IMR-90 (cell line): ENCODE measurements at regions not wholly inside any gene's neighbourhood (a gene's known extent, or its start where the extent isn't known, plus 50 kb on each side); places are given as distances from the start of the nearest gene placed in this dataset.

Source experiments
- ATAC-seq: fragments of 200-7000 bp; cut with Tn5 transposase; 2 replicates; pipeline ENCODE4 v1.9.1; 2020; ENCODE audit warnings: low read depth, mild to moderate bottlenecking, moderate library complexity
- BruUV-seq: library from RNA; stranded (reverse); fragments of 400-500 nt; replicated peaks from 2 replicates; lab custom pipeline; 2021; lab: Mats Ljungman, UMichigan
- CTCF ChIA-PET: fragments of 300-600 bp; formaldehyde crosslinking; extraction: SDS; loops from one replicate; lab custom pipeline; 2021; ENCODE audit warnings: antibody characterized with exemption; lab: Yijun Ruan, JAX
- POLR2A ChIA-PET: fragments of 300-600 bp; sonication (Branson Sonifier 250); formaldehyde crosslinking; loops from one replicate; lab custom pipeline; 2022; ENCODE audit warnings: antibody characterized with exemption; ENCODE audit not compliant: unreplicated experiment; lab: Charles Lee
- DNase-seq: peaks from one replicate; pipeline ENCODE4 v3.0.0; 2013
- H2AFZ ChIP-seq: replicated peaks from 2 replicates; pipeline ENCODE3; 2013; ENCODE audit warnings: low read length, mild to moderate bottlenecking; ENCODE audit not compliant: poor library complexity
- H2AK5ac ChIP-seq: 2 replicates; pipeline ENCODE4 v1.6.1; 2013; ENCODE audit warnings: low read depth, low read length, inconsistent platforms
- H2AK9ac ChIP-seq: replicated peaks from 2 replicates; pipeline ENCODE3; 2013; ENCODE audit warnings: mild to moderate bottlenecking, low read depth, low read length, moderate library complexity; ENCODE audit not compliant: poor library complexity
- H2BK120ac ChIP-seq: 2 replicates; pipeline ENCODE4 v1.6.1; 2013; ENCODE audit warnings: low read depth, low read length, inconsistent platforms
- H2BK15ac ChIP-seq: 3 replicates; pipeline ENCODE4 v1.6.1; 2013; ENCODE audit warnings: low read depth, low read length, inconsistent platforms
- H2BK20ac ChIP-seq: 2 replicates; pipeline ENCODE4 v1.6.1; 2013; ENCODE audit warnings: low read depth, mild to moderate bottlenecking, inconsistent platforms, low read length, moderate library complexity
- H2BK5ac ChIP-seq: 2 replicates; pipeline ENCODE4 v1.6.1; 2013; ENCODE audit warnings: mild to moderate bottlenecking, low read depth, low read length, inconsistent platforms; ENCODE audit not compliant: poor library complexity, severe bottlenecking
- H3K14ac ChIP-seq: replicated peaks from 2 replicates; pipeline ENCODE4 v1.6.1; 2013; ENCODE audit warnings: low read depth, low read length, inconsistent platforms
- H3K18ac ChIP-seq: 2 replicates; pipeline ENCODE4 v1.6.1; 2013; ENCODE audit warnings: low read depth, low read length, control low read depth
- H3K23ac ChIP-seq: 2 replicates; pipeline ENCODE4 v1.6.1; 2013; ENCODE audit warnings: low read depth, low read length, inconsistent platforms
- H3K27ac ChIP-seq: 2 replicates; pipeline ENCODE4 v1.5.1; 2013; ENCODE audit warnings: mild to moderate bottlenecking, control low read depth, low read length; ENCODE audit not compliant: insufficient read depth
- H3K27me3 ChIP-seq: 2 replicates; pipeline ENCODE4 v1.6.1; 2013; ENCODE audit warnings: low read length; ENCODE audit not compliant: control insufficient read depth, insufficient read depth
- H3K36me3 ChIP-seq: 2 replicates; pipeline ENCODE4 v1.6.1; 2013; ENCODE audit warnings: low read length, mixed read lengths; ENCODE audit not compliant: control insufficient read depth, insufficient read depth
- H3K4ac ChIP-seq: 2 replicates; pipeline ENCODE4 v1.6.1; 2013; ENCODE audit warnings: low read depth, low read length, inconsistent platforms
- H3K4me1 ChIP-seq: 2 replicates; pipeline ENCODE4 v1.6.1; 2013; ENCODE audit warnings: low read length, mixed read lengths; ENCODE audit not compliant: control insufficient read depth, insufficient read depth
- H3K4me2 ChIP-seq: 2 replicates; pipeline ENCODE4 v1.6.1; 2013; ENCODE audit warnings: low read depth, mild to moderate bottlenecking, control low read depth, low read length, moderate library complexity
- H3K4me3 ChIP-seq: 2 replicates; pipeline ENCODE4 v1.5.1; 2013; ENCODE audit warnings: low read depth, mild to moderate bottlenecking, control low read depth, low read length, moderate library complexity; ENCODE audit not compliant: insufficient read depth
- H3K56ac ChIP-seq: 2 replicates; pipeline ENCODE4 v1.6.1; 2013; ENCODE audit warnings: low read length, inconsistent platforms; ENCODE audit not compliant: insufficient read depth; ENCODE audit errors: extremely low read depth
- H3K79me1 ChIP-seq, 2 experiments: 2 replicates each; pipeline ENCODE4 v1.6.1; 2013; ENCODE audit warnings: low read length in 2 of 2, inconsistent platforms in 1 of 2, low read depth in 1 of 2
- H3K9ac ChIP-seq: 2 replicates; pipeline ENCODE4 v1.6.1; 2013; ENCODE audit warnings: low read depth, low read length, control low read depth
- H3K9me1 ChIP-seq: 2 replicates; pipeline ENCODE4 v1.6.1; 2013; ENCODE audit warnings: low read length, inconsistent platforms; ENCODE audit not compliant: insufficient read depth
- H3K9me3 ChIP-seq: 2 replicates; pipeline ENCODE4 v1.6.1; 2013; ENCODE audit warnings: low read length; ENCODE audit not compliant: control insufficient read depth, insufficient read depth
- H4K20me1 ChIP-seq: 2 replicates; pipeline ENCODE4 v1.6.1; 2013; ENCODE audit warnings: low read length, inconsistent platforms; ENCODE audit not compliant: insufficient read depth
- H4K5ac ChIP-seq: 2 replicates; pipeline ENCODE4 v1.6.1; 2013; ENCODE audit warnings: mild to moderate bottlenecking, low read depth, low read length, control low read depth
- H4K8ac ChIP-seq, 2 experiments: 2 replicates each; pipeline ENCODE4 v1.6.1; 2013; ENCODE audit warnings: low read depth in 2 of 2, low read length in 2 of 2, control low read depth in 1 of 2, inconsistent platforms in 1 of 2
- H4K91ac ChIP-seq: 2 replicates; pipeline ENCODE4 v1.6.1; 2013; ENCODE audit warnings: low read depth, low read length, inconsistent platforms; ENCODE audit not compliant: insufficient read depth
- BHLHE40 ChIP-seq: fragments of 150-350 bp; IDR thresholded peaks from 2 replicates; pipeline ENCODE4 v1.6.1; 2016; ENCODE audit warnings: mild to moderate bottlenecking, low read depth, low read length
- CEBPB ChIP-seq: IDR thresholded peaks from 2 replicates; pipeline ENCODE4 v1.6.1; 2012; ENCODE audit warnings: low read depth, low read length, improper control_type of control experiment
- CHD1 ChIP-seq: IDR thresholded peaks from 2 replicates; pipeline ENCODE4 v1.6.1; 2012; ENCODE audit warnings: low read depth, low read length, improper control_type of control experiment
- CTCF ChIP-seq: conservative IDR thresholded peaks from 2 replicates; pipeline ENCODE4 v1.5.1; 2012; ENCODE audit warnings: mild to moderate bottlenecking, low read depth, low read length, improper control_type of control experiment
- FOS ChIP-seq: fragments of 150-350 bp; IDR thresholded peaks from 2 replicates; pipeline ENCODE4 v1.6.1; 2016; ENCODE audit warnings: low read depth, low read length
- MAFK ChIP-seq: IDR thresholded peaks from 2 replicates; pipeline ENCODE4 v1.6.1; 2012; ENCODE audit warnings: low read depth, low read length, improper control_type of control experiment
- MAZ ChIP-seq: IDR thresholded peaks from 2 replicates; pipeline ENCODE4 v1.6.1; 2012; ENCODE audit warnings: low read depth, mild to moderate bottlenecking, low read length, improper control_type of control experiment, moderate library complexity, borderline replicate concordance
- MXI1 ChIP-seq: IDR thresholded peaks from 2 replicates; pipeline ENCODE4 v1.6.1; 2012; ENCODE audit warnings: low read depth, mild to moderate bottlenecking, low read length, moderate library complexity, borderline replicate concordance
- NFE2L2 ChIP-seq: fragments of 150-350 bp; IDR thresholded peaks from 2 replicates; pipeline ENCODE4 v1.6.1; 2016; ENCODE audit warnings: low read depth, mild to moderate bottlenecking, low read length
- POLR2A ChIP-seq: IDR thresholded peaks from 2 replicates; pipeline ENCODE4 v1.6.1; 2012; ENCODE audit warnings: mild to moderate bottlenecking, low read depth, low read length
- RAD21 ChIP-seq: IDR thresholded peaks from 2 replicates; pipeline ENCODE4 v1.6.1; 2012; ENCODE audit warnings: low read length, improper control_type of control experiment
- RCOR1 ChIP-seq: IDR thresholded peaks from 2 replicates; pipeline ENCODE4 v1.6.1; 2012; ENCODE audit warnings: mild to moderate bottlenecking, low read length, improper control_type of control experiment; ENCODE audit not compliant: insufficient replicate concordance
- RFX5 ChIP-seq: IDR thresholded peaks from 2 replicates; pipeline ENCODE4 v1.8.0; 2012; ENCODE audit warnings: low read depth, mild to moderate bottlenecking, low read length, moderate library complexity
- SMC3 ChIP-seq: fragments of 150-350 bp; IDR thresholded peaks from 2 replicates; pipeline ENCODE4 v1.6.1; 2016; ENCODE audit warnings: low read depth, mild to moderate bottlenecking, antibody characterized with exemption, low read length, moderate library complexity
- USF2 ChIP-seq: fragments of 150-350 bp; IDR thresholded peaks from 2 replicates; pipeline ENCODE4 v1.6.1; 2017; ENCODE audit warnings: mild to moderate bottlenecking, antibody characterized with exemption, low read length, low read depth
- WGBS, 2 experiments: methylation state at CpG; one replicate each; pipeline versions ENCODE4 v1.1.5 to v1.1.7; 2013; ENCODE audit warnings: missing lambda C conversion rate in 2 of 2; ENCODE audit not compliant: insufficient read length in 1 of 2; ENCODE audit errors: extremely low coverage in 2 of 2; 5-methylcytosine and 5-hydroxymethylcytosine counted together
- dilution Hi-C: fragments of 300-500 bp; cut with HindIII; formaldehyde crosslinking; loops from one replicate; pipeline ENCODE4 v1.14.3; 2018; ENCODE audit warnings: low sequenced_read_pairs; ENCODE audit not compliant: unreplicated experiment
- in situ Hi-C: fragments of 300-500 bp; cut with MboI; formaldehyde crosslinking; loops from 3 replicates; pipeline ENCODE4 v1.14.3; 2019; ENCODE audit warnings: low sequenced_read_pairs, inconsistent platforms, mixed read lengths
- intact Hi-C: fragments of 100-400 bp; cut with micrococcal nuclease; formaldehyde crosslinking; loops from 2 replicates; pipeline ENCODE4 v1.10.0; 2022
- TF ChIP-seq, protein P1 (sequence below): fragments of 150-350 bp; IDR thresholded peaks from 2 replicates; pipeline ENCODE4 v1.6.1; 2016; ENCODE audit warnings: low read depth, mild to moderate bottlenecking, low read length, moderate library complexity, borderline replicate concordance

DNA sequence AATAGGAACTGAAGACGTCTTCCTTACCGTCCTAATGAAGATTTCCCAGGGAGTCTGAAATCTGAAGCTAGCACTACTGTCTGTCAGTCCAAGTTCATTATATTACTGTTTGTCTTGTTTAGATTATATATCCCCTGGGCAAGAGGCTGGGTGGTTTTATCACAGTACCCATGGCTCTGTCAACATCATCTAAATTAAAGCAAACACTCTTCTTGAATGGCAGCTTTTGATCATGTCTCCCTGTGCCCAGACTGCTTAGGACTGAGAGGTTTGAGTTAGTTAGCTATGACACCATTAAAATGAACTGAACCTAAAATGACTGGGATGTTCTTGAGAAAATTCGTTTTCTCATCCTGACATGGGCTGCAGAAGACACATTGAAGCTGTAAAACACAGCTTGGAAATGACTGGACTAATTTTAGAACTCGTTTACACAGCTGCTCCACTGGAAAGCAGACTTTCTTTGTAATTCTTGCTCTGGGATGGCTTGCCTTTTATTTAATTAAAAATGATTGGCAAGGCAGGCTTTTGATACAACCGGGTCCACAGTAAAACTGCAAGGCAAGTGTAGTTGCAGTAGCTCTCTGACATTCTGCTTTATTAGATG is 243.5 kb downstream of the MFSD1 start:
- Histone ChIP-seq H2BK120ac (no peak overlapping the region), H4K20me1 (no peaks in the 10 kb centered on the region), H3K56ac (no peak overlapping the region), H3K9me1 (no peaks in the 10 kb centered on the region), H3K27me3 (no peaks in the 10 kb centered on the region), H2BK15ac (no peak overlapping the region), H4K8ac (no peak overlapping the region), H2BK5ac (no peak overlapping the region), H2AFZ (no peak overlapping the region), H3K9me3 (no peaks in the 10 kb centered on the region), H2BK20ac (no peak overlapping the region), H3K14ac (no peak overlapping the region), H2AK5ac (no peak overlapping the region), H2AK9ac (no peak overlapping the region), H3K36me3 (no peaks in the 10 kb centered on the region), H3K4ac (no peak overlapping the region), H3K4me2 (no peak overlapping the region), H3K79me1 (no peaks in the 10 kb centered on the region), H4K91ac (no peak overlapping the region), H3K4me3 (no peak overlapping the region), H3K23ac (no peak overlapping the region), H3K18ac (no peak overlapping the region), H3K27ac (no peak overlapping the region), H3K9ac (no peak overlapping the region), H4K5ac (no peak overlapping the region), H3K4me1 (no peaks in the 10 kb centered on the region)
- CTCF ChIA-PET, result interaction anchor here (0.7 kb wide), 1 partner anchor 287 kb away, joined by 3 read pairs; no protein-coding TSS in a partner anchor
- dilution Hi-C loops, result no loop called here
- POLR2A ChIA-PET, result no interaction called here
- TF ChIP-seq RCOR1, result no peak
- no peak for TF ChIP-seq MAZ
- no peak for TF ChIP-seq MAFK
- no peak for TF ChIP-seq CEBPB
- TF ChIP-seq, protein P1, sequence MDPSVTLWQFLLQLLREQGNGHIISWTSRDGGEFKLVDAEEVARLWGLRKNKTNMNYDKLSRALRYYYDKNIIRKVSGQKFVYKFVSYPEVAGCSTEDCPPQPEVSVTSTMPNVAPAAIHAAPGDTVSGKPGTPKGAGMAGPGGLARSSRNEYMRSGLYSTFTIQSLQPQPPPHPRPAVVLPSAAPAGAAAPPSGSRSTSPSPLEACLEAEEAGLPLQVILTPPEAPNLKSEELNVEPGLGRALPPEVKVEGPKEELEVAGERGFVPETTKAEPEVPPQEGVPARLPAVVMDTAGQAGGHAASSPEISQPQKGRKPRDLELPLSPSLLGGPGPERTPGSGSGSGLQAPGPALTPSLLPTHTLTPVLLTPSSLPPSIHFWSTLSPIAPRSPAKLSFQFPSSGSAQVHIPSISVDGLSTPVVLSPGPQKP, result no peak
- no peak for TF ChIP-seq USF2
- no peak for TF ChIP-seq RAD21
- no peak for TF ChIP-seq CTCF
- TF ChIP-seq SMC3, result no peak
- TF ChIP-seq POLR2A, result no peak
- TF ChIP-seq FOS, result no peak
- no peak for TF ChIP-seq BHLHE40
- TF ChIP-seq RFX5, result no peak
- TF ChIP-seq NFE2L2, result no peak
- no peak for TF ChIP-seq CHD1
- no peak for TF ChIP-seq MXI1
- in situ Hi-C loops, result no loop called here
- WGBS, 2 experiments, result 40% methylated on average over 2 of the region's 5 CpGs; no CpG with 5 or more reads in 1 of the 2 experiments
- ATAC-seq (no peak), DNase-seq (no peak)
- intact Hi-C loops, result no loop called here
- no TSS peak for BruUV-seq
